D341Med (cell line): ENCODE measurements at regions not wholly inside any gene's neighbourhood (a gene's known extent, or its start where the extent isn't known, plus 50 kb on each side); places are given as distances from the start of the nearest gene placed in this dataset.
A peak's percentile ranks its signal among the peaks of the same experiment; 100 is the strongest.

Experiments
- DNase-seq: peaks from one replicate; pipeline ENCODE4 v3.0.0; 2012; ENCODE audit warnings: low spot score

GRCh38 chr5:77569409-77569808, 69.1 kb downstream of the OTP start:
- DNase-seq, result no peak

GRCh38 chr5:77568555-77568954, 70.0 kb downstream of the OTP start:
- DNase-seq, result no peak

GRCh38 chr5:77568082-77568481, 70.4 kb downstream of the OTP start:
- DNase-seq, result no peak

GRCh38 chr5:77563475-77563874, 71.4 kb upstream of the WDR41 start:
- no peak for DNase-seq

GRCh38 chr5:77561965-77562364, 69.8 kb upstream of the WDR41 start:
- DNase-seq, result no peak

- peak; percentile 51 for DNase-seq
These were observed 68.7 kb upstream of the WDR41 start for GRCh38 chr5:77560677-77561263.

GRCh38 chr5:77558266-77558665, 66.2 kb upstream of the WDR41 start:
- DNase-seq, result no peak

GRCh38 chr5:77550406-77550805, 58.3 kb upstream of the WDR41 start:
- DNase-seq, result no peak

GRCh38 chr5:77545285-77545684, 53.2 kb upstream of the WDR41 start:
- no peak for DNase-seq
